Liver (tissue), 3 donors: ENCODE measurements at regions not wholly inside any gene's neighbourhood (a gene's known extent, or its start where the extent isn't known, plus 50 kb on each side); places are given as distances from the start of the nearest gene placed in this dataset.

Experiments used
- CTCF ChIP-seq: fragments of 150-350 bp; IDR thresholded peaks from 2 replicates; pipeline ENCODE4 v1.5.1; 2017; ENCODE audit warnings: improper control_type of control experiment, low read depth, low read length; ENCODE audit not compliant: missing input control
- EGR1 ChIP-seq, 2 donors: IDR thresholded peaks; 2 replicates each; pipeline ENCODE4 v1.6.1; 2016 to 2018; ENCODE audit warnings: antibody characterized with exemption in 2 of 2, low read depth in 2 of 2
- FOXA2 ChIP-seq: IDR thresholded peaks from 2 replicates; pipeline ENCODE4 v1.6.1; 2016; ENCODE audit warnings: antibody characterized with exemption
- GABPA ChIP-seq, 2 donors: IDR thresholded peaks in 1 of 2; conservative IDR thresholded peaks in 1 of 2; 2 replicates each; pipeline ENCODE4 v1.6.1; 2016; ENCODE audit warnings: antibody characterized with exemption in 2 of 2, mild to moderate bottlenecking in 1 of 2, moderate library complexity in 1 of 2
- MAX ChIP-seq: IDR thresholded peaks from 2 replicates; pipeline ENCODE4 v1.6.1; 2016; ENCODE audit warnings: antibody characterized with exemption
- NR2F2 ChIP-seq: IDR thresholded peaks from 2 replicates; pipeline ENCODE4 v1.6.1; 2016; ENCODE audit warnings: antibody characterized with exemption
- RAD21 ChIP-seq, 2 donors: IDR thresholded peaks; 2 replicates each; pipeline ENCODE4 v1.6.1; 2016; ENCODE audit warnings: antibody characterized with exemption in 2 of 2, mild to moderate bottlenecking in 2 of 2
- REST ChIP-seq: IDR thresholded peaks from 2 replicates; pipeline ENCODE4 v1.6.1; 2016; ENCODE audit warnings: antibody characterized with exemption, mild to moderate bottlenecking
- RXRA ChIP-seq, 2 donors: IDR thresholded peaks; 2 replicates each; pipeline ENCODE4 v1.6.1; 2017 to 2018; ENCODE audit warnings: antibody characterized with exemption in 2 of 2, mild to moderate bottlenecking in 1 of 2
- SP1 ChIP-seq: IDR thresholded peaks from 2 replicates; pipeline ENCODE4 v1.6.1; 2018; ENCODE audit warnings: antibody characterized with exemption, mild to moderate bottlenecking
- TAF1 ChIP-seq: conservative IDR thresholded peaks from 2 replicates; pipeline ENCODE4 v1.6.1; 2016; ENCODE audit warnings: antibody characterized with exemption, mild to moderate bottlenecking
- YY1 ChIP-seq: IDR thresholded peaks from 2 replicates; pipeline ENCODE4 v1.6.1; 2016; ENCODE audit warnings: antibody characterized with exemption, mild to moderate bottlenecking
- ZBTB33 ChIP-seq: IDR thresholded peaks from 2 replicates; pipeline ENCODE4 v1.6.1; 2016; ENCODE audit warnings: antibody characterized with exemption
- donor health status: healthy.
- donor health status: healthy.

- no peak for TF ChIP-seq CTCF
- TF ChIP-seq SP1: no peak
- no peak for TF ChIP-seq RXRA (IDR thresholded peaks at IDR 0.05)
- no peak for TF ChIP-seq ZBTB33
- no peak for TF ChIP-seq EGR1 (IDR thresholded peaks at IDR 0.05; ENCODE audit: low read depth in 2 of 2)
- no peak for TF ChIP-seq REST
- no peak for TF ChIP-seq YY1
- no peak for TF ChIP-seq TAF1
- no peak for TF ChIP-seq MAX
- no peak for TF ChIP-seq GABPA (IDR thresholded peaks at IDR 0.05 in 1 of 2, conservative IDR thresholded peaks at IDR 0.05 in 1 of 2)
- TF ChIP-seq NR2F2: no peak
- TF ChIP-seq RAD21 (IDR thresholded peaks at IDR 0.05): no peak
- TF ChIP-seq FOXA2: no peak
Measured at GRCh38 chr21:28152732-28153131, 839.9 kb downstream of the LTN1 start.
